ENCODE measurements at regions not wholly inside any gene's neighbourhood (a gene's known extent, or its start where the extent isn't known, plus 50 kb on each side); places are given as distances from the start of the nearest gene placed in this dataset.
"Not testable (repeated sequence)": the region's sequence is repeated elsewhere in the genome, so short reads cannot be mapped to it uniquely, and the experiment has no call there.

- no peak overlapping the region for H3K27ac Mint-ChIP-seq
- no peak for DNase-seq
- POLR2A ChIA-PET = no interaction called here
- CTCF ChIA-PET = no interaction called here
- H3K9me3 Mint-ChIP-seq = no peaks in the 10 kb centered on the region
- no peak overlapping the region for H3K4me3 Mint-ChIP-seq
- no peaks in the 10 kb centered on the region for H3K36me3 Mint-ChIP-seq (ENCODE audit: low read depth)
- no peaks in the 10 kb centered on the region for H3K4me1 Mint-ChIP-seq
- H3K27me3 Mint-ChIP-seq = no peaks in the 10 kb centered on the region
Observed at GRCh38 chr13:37179645-37180044, 74.2 kb upstream of the CSNK1A1L start.

- POLR2A ChIA-PET = no interaction called here
- CTCF ChIA-PET = no interaction called here
- Mint-ChIP-seq H3K9me3 (no peaks in the 10 kb centered on the region), H3K27ac (no peak overlapping the region), H3K27me3 (no peaks in the 10 kb centered on the region), H3K36me3 (ENCODE audit: low read depth) (no peaks in the 10 kb centered on the region), H3K4me1 (no peaks in the 10 kb centered on the region), H3K4me3 (no peak overlapping the region)
- DNase-seq = no peak
Observed at GRCh38 chr13:37177125-37177524, 71.7 kb upstream of the CSNK1A1L start.

- H3K36me3 Mint-ChIP-seq (ENCODE audit: low read depth) = no peaks in the 10 kb centered on the region
- H3K4me1 Mint-ChIP-seq = no peaks in the 10 kb centered on the region
- no peaks in the 10 kb centered on the region for H3K9me3 Mint-ChIP-seq
- H3K27ac Mint-ChIP-seq = no peak overlapping the region
- H3K4me3 Mint-ChIP-seq = no peak overlapping the region
- ChIA-PET POLR2A (no interaction called here), CTCF (no interaction called here)
- DNase-seq = no peak
- no peaks in the 10 kb centered on the region for H3K27me3 Mint-ChIP-seq
Observed at GRCh38 chr13:37175996-37176395, 70.5 kb upstream of the CSNK1A1L start.

GRCh38 chr13:37173214-37173613 lies 67.8 kb upstream of the CSNK1A1L start:
- DNase-seq = no peak
- no peaks in the 10 kb centered on the region for H3K36me3 Mint-ChIP-seq (ENCODE audit: low read depth)
- H3K27ac Mint-ChIP-seq = no peak overlapping the region
- H3K27me3 Mint-ChIP-seq = no peaks in the 10 kb centered on the region
- POLR2A ChIA-PET = no interaction called here
- CTCF ChIA-PET = no interaction called here
- H3K9me3 Mint-ChIP-seq = no peaks in the 10 kb centered on the region
- H3K4me1 Mint-ChIP-seq = no peaks in the 10 kb centered on the region
- H3K4me3 Mint-ChIP-seq = no peak overlapping the region

- CTCF ChIA-PET; H3K9me3 Mint-ChIP-seq; H3K4me3 Mint-ChIP-seq; POLR2A ChIA-PET; H3K4me1 Mint-ChIP-seq; H3K27me3 Mint-ChIP-seq; DNase-seq; H3K27ac Mint-ChIP-seq; H3K36me3 Mint-ChIP-seq (ENCODE audit: low read depth): not testable (repeated sequence)
Observed at GRCh38 chr13:37172226-37172625, 66.8 kb upstream of the CSNK1A1L start.

GRCh38 chr13:37168926-37169325 lies 63.5 kb upstream of the CSNK1A1L start:
- no peaks in the 10 kb centered on the region for H3K9me3 Mint-ChIP-seq
- H3K4me1 Mint-ChIP-seq = no peaks in the 10 kb centered on the region
- no peaks in the 10 kb centered on the region for H3K27me3 Mint-ChIP-seq
- no peak for DNase-seq
- H3K36me3 Mint-ChIP-seq (ENCODE audit: low read depth) = no peaks in the 10 kb centered on the region
- CTCF ChIA-PET = no interaction called here
- H3K27ac Mint-ChIP-seq = no peak overlapping the region
- no peak overlapping the region for H3K4me3 Mint-ChIP-seq
- POLR2A ChIA-PET = no interaction called here

- H3K36me3 Mint-ChIP-seq (ENCODE audit: low read depth) = no peaks in the 10 kb centered on the region
- POLR2A ChIA-PET = no interaction called here
- no peak overlapping the region for H3K27ac Mint-ChIP-seq
- no peak overlapping the region for H3K4me3 Mint-ChIP-seq
- DNase-seq = no peak
- CTCF ChIA-PET = no interaction called here
- H3K27me3 Mint-ChIP-seq = no peaks in the 10 kb centered on the region
- H3K9me3 Mint-ChIP-seq = no peaks in the 10 kb centered on the region
- H3K4me1 Mint-ChIP-seq = no peaks in the 10 kb centered on the region
Observed at GRCh38 chr13:37168151-37168550, 62.7 kb upstream of the CSNK1A1L start.

- H3K27me3 Mint-ChIP-seq = no peaks in the 10 kb centered on the region
- no peak overlapping the region for H3K4me3 Mint-ChIP-seq
- H3K27ac Mint-ChIP-seq = no peak overlapping the region
- ChIA-PET CTCF (no interaction called here), POLR2A (no interaction called here)
- H3K9me3 Mint-ChIP-seq = peaks cover 2% of the 10 kb centered on the region
- DNase-seq = no peak
- H3K4me1 Mint-ChIP-seq = no peaks in the 10 kb centered on the region
- no peaks in the 10 kb centered on the region for H3K36me3 Mint-ChIP-seq (ENCODE audit: low read depth)
Observed at GRCh38 chr13:37164635-37165034, 59.2 kb upstream of the CSNK1A1L start.

- H3K27ac Mint-ChIP-seq = no peak overlapping the region
- H3K4me1 Mint-ChIP-seq = no peaks in the 10 kb centered on the region
- H3K36me3 Mint-ChIP-seq (ENCODE audit: low read depth) = no peaks in the 10 kb centered on the region
- CTCF ChIA-PET = no interaction called here
- POLR2A ChIA-PET = no interaction called here
- H3K4me3 Mint-ChIP-seq = no peak overlapping the region
- peaks cover 2% of the 10 kb centered on the region for H3K9me3 Mint-ChIP-seq
- no peak for DNase-seq
- no peaks in the 10 kb centered on the region for H3K27me3 Mint-ChIP-seq
Observed at GRCh38 chr13:37163641-37164265, 58.3 kb upstream of the CSNK1A1L start.

- H3K27me3 Mint-ChIP-seq = no peaks in the 10 kb centered on the region
- ChIA-PET CTCF (no interaction called here), POLR2A (no interaction called here)
- H3K4me3 Mint-ChIP-seq = no peak overlapping the region
- no peak for DNase-seq
- H3K27ac Mint-ChIP-seq = no peak overlapping the region
- peaks cover 2% of the 10 kb centered on the region for H3K9me3 Mint-ChIP-seq
- H3K36me3 Mint-ChIP-seq (ENCODE audit: low read depth) = no peaks in the 10 kb centered on the region
- H3K4me1 Mint-ChIP-seq = no peaks in the 10 kb centered on the region
Observed at GRCh38 chr13:37158481-37158880, 53.0 kb upstream of the CSNK1A1L start.

- H3K27ac Mint-ChIP-seq; H3K9me3 Mint-ChIP-seq; H3K4me3 Mint-ChIP-seq; DNase-seq; H3K36me3 Mint-ChIP-seq (ENCODE audit: low read depth); H3K27me3 Mint-ChIP-seq; CTCF ChIA-PET; POLR2A ChIA-PET; H3K4me1 Mint-ChIP-seq: not testable (repeated sequence)
Observed at GRCh38 chr13:37155613-37156097, 50.2 kb upstream of the CSNK1A1L start.
